HEK293 (cell line): ENCODE measurements at regions not wholly inside any gene's neighbourhood (a gene's known extent, or its start where the extent isn't known, plus 50 kb on each side); places are given as distances from the start of the nearest gene placed in this dataset.

Experiments
- TCF7L2 ChIP-seq: IDR thresholded peaks from 2 replicates; pipeline ENCODE4 v1.6.1; 2011; ENCODE audit warnings: low read depth, mild to moderate bottlenecking, inconsistent platforms, low read length, moderate library complexity, borderline replicate concordance
- YY1 ChIP-seq: fragments of 450-650 bp; formaldehyde crosslinking; IDR thresholded peaks from 2 replicates; pipeline ENCODE4 v1.5.1; 2018; ENCODE audit warnings: missing biosample characterization, missing genetic modification characterization
- ZBTB48 ChIP-seq: fragments of 450-650 bp; formaldehyde crosslinking; IDR thresholded peaks from 2 replicates; pipeline ENCODE4 v1.5.1; 2016; ENCODE audit warnings: missing biosample characterization, missing genetic modification characterization
- ZEB2 ChIP-seq: fragments of 450-650 bp; formaldehyde crosslinking; IDR thresholded peaks from 2 replicates; pipeline ENCODE4 v1.5.1; 2016; ENCODE audit warnings: missing biosample characterization, missing genetic modification characterization
- ZNF114 ChIP-seq: fragments of 450-650 bp; formaldehyde crosslinking; IDR thresholded peaks from 2 replicates; pipeline ENCODE4 v1.5.0; 2017; ENCODE audit warnings: missing biosample characterization, missing genetic modification characterization
- ZSCAN16 ChIP-seq: fragments of 450-650 bp; formaldehyde crosslinking; IDR thresholded peaks from 2 replicates; pipeline ENCODE4 v1.5.1; 2016; ENCODE audit warnings: missing biosample characterization, missing genetic modification characterization
- TF ChIP-seq, protein P1 (sequence below): fragments of 450-650 bp; formaldehyde crosslinking; IDR thresholded peaks from 2 replicates; pipeline ENCODE4; 2016; ENCODE audit warnings: missing biosample characterization, missing genetic modification characterization
- TF ChIP-seq, protein P2 (sequence below): fragments of 450-650 bp; formaldehyde crosslinking; IDR thresholded peaks from 2 replicates; pipeline ENCODE4 v1.5.1; 2016; ENCODE audit warnings: missing biosample characterization, missing genetic modification characterization
- TF ChIP-seq, protein P3 (sequence below): fragments of 450-650 bp; formaldehyde crosslinking; IDR thresholded peaks from 2 replicates; pipeline ENCODE4 v1.5.0; 2017; ENCODE audit warnings: missing biosample characterization, missing genetic modification characterization, borderline replicate concordance
- TF ChIP-seq, protein P4 (sequence below): fragments of 450-650 bp; formaldehyde crosslinking; IDR thresholded peaks from 2 replicates; pipeline ENCODE4 v1.5.1; 2016; ENCODE audit warnings: missing biosample characterization, missing genetic modification characterization, borderline replicate concordance

- no peak for TF ChIP-seq TCF7L2
- TF ChIP-seq, protein P1, sequence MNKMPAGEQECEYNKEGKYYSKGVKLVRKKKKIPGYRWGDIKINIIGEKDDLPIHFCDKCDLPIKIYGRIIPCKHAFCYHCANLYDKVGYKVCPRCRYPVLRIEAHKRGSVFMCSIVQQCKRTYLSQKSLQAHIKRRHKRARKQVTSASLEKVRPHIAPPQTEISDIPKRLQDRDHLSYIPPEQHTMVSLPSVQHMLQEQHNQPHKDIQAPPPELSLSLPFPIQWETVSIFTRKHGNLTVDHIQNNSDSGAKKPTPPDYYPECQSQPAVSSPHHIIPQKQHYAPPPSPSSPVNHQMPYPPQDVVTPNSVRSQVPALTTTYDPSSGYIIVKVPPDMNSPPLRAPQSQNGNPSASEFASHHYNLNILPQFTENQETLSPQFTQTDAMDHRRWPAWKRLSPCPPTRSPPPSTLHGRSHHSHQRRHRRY (tag by site-specific recombination): no peak
- TF ChIP-seq ZNF114 (tag by site-specific recombination): no peak
- no peak for TF ChIP-seq YY1 (tag by site-specific recombination)
- TF ChIP-seq ZBTB48 (tag by site-specific recombination): no peak
- TF ChIP-seq, protein P2, sequence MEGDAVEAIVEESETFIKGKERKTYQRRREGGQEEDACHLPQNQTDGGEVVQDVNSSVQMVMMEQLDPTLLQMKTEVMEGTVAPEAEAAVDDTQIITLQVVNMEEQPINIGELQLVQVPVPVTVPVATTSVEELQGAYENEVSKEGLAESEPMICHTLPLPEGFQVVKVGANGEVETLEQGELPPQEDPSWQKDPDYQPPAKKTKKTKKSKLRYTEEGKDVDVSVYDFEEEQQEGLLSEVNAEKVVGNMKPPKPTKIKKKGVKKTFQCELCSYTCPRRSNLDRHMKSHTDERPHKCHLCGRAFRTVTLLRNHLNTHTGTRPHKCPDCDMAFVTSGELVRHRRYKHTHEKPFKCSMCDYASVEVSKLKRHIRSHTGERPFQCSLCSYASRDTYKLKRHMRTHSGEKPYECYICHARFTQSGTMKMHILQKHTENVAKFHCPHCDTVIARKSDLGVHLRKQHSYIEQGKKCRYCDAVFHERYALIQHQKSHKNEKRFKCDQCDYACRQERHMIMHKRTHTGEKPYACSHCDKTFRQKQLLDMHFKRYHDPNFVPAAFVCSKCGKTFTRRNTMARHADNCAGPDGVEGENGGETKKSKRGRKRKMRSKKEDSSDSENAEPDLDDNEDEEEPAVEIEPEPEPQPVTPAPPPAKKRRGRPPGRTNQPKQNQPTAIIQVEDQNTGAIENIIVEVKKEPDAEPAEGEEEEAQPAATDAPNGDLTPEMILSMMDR (tag by site-specific recombination): no peak
- TF ChIP-seq ZSCAN16 (tag by site-specific recombination): no peak
- TF ChIP-seq, protein P3, sequence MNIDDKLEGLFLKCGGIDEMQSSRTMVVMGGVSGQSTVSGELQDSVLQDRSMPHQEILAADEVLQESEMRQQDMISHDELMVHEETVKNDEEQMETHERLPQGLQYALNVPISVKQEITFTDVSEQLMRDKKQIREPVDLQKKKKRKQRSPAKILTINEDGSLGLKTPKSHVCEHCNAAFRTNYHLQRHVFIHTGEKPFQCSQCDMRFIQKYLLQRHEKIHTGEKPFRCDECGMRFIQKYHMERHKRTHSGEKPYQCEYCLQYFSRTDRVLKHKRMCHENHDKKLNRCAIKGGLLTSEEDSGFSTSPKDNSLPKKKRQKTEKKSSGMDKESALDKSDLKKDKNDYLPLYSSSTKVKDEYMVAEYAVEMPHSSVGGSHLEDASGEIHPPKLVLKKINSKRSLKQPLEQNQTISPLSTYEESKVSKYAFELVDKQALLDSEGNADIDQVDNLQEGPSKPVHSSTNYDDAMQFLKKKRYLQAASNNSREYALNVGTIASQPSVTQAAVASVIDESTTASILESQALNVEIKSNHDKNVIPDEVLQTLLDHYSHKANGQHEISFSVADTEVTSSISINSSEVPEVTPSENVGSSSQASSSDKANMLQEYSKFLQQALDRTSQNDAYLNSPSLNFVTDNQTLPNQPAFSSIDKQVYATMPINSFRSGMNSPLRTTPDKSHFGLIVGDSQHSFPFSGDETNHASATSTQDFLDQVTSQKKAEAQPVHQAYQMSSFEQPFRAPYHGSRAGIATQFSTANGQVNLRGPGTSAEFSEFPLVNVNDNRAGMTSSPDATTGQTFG (tag by site-specific recombination): no peak
- TF ChIP-seq, protein P4, sequence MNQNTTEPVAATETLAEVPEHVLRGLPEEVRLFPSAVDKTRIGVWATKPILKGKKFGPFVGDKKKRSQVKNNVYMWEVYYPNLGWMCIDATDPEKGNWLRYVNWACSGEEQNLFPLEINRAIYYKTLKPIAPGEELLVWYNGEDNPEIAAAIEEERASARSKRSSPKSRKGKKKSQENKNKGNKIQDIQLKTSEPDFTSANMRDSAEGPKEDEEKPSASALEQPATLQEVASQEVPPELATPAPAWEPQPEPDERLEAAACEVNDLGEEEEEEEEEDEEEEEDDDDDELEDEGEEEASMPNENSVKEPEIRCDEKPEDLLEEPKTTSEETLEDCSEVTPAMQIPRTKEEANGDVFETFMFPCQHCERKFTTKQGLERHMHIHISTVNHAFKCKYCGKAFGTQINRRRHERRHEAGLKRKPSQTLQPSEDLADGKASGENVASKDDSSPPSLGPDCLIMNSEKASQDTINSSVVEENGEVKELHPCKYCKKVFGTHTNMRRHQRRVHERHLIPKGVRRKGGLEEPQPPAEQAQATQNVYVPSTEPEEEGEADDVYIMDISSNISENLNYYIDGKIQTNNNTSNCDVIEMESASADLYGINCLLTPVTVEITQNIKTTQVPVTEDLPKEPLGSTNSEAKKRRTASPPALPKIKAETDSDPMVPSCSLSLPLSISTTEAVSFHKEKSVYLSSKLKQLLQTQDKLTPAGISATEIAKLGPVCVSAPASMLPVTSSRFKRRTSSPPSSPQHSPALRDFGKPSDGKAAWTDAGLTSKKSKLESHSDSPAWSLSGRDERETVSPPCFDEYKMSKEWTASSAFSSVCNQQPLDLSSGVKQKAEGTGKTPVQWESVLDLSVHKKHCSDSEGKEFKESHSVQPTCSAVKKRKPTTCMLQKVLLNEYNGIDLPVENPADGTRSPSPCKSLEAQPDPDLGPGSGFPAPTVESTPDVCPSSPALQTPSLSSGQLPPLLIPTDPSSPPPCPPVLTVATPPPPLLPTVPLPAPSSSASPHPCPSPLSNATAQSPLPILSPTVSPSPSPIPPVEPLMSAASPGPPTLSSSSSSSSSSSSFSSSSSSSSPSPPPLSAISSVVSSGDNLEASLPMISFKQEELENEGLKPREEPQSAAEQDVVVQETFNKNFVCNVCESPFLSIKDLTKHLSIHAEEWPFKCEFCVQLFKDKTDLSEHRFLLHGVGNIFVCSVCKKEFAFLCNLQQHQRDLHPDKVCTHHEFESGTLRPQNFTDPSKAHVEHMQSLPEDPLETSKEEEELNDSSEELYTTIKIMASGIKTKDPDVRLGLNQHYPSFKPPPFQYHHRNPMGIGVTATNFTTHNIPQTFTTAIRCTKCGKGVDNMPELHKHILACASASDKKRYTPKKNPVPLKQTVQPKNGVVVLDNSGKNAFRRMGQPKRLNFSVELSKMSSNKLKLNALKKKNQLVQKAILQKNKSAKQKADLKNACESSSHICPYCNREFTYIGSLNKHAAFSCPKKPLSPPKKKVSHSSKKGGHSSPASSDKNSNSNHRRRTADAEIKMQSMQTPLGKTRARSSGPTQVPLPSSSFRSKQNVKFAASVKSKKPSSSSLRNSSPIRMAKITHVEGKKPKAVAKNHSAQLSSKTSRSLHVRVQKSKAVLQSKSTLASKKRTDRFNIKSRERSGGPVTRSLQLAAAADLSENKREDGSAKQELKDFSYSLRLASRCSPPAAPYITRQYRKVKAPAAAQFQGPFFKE (tag by site-specific recombination): no peak
- no peak for TF ChIP-seq ZEB2 (tag by site-specific recombination)
Measured at GRCh38 chr4:173713026-173713425, 183.0 kb upstream of the HAND2 start.
